ENCODE measurements at regions not wholly inside any gene's neighbourhood (a gene's known extent, or its start where the extent isn't known, plus 50 kb on each side); places are given as distances from the start of the nearest gene placed in this dataset.

GRCh38 chr7:124411796-124412195, 353.8 kb downstream of the GPR37 start (continued):
- TF ChIP-seq ZBTB43 (CRISPR knock-in tag; IDR thresholded peaks at IDR 0.05), result no peak
- TF ChIP-seq RORB (CRISPR knock-in tag; IDR thresholded peaks at IDR 0.05), result no peak
- TF ChIP-seq ZNF138 (CRISPR knock-in tag; conservative IDR thresholded peaks at IDR 0.05), result no peak
- no peak for TF ChIP-seq ETV6 (CRISPR knock-in tag; IDR thresholded peaks at IDR 0.05)
- TF ChIP-seq, protein P1, sequence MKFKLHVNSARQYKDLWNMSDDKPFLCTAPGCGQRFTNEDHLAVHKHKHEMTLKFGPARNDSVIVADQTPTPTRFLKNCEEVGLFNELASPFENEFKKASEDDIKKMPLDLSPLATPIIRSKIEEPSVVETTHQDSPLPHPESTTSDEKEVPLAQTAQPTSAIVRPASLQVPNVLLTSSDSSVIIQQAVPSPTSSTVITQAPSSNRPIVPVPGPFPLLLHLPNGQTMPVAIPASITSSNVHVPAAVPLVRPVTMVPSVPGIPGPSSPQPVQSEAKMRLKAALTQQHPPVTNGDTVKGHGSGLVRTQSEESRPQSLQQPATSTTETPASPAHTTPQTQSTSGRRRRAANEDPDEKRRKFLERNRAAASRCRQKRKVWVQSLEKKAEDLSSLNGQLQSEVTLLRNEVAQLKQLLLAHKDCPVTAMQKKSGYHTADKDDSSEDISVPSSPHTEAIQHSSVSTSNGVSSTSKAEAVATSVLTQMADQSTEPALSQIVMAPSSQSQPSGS (CRISPR knock-in tag; IDR thresholded peaks at IDR 0.05; ENCODE audit: borderline replicate concordance, low read depth), result no peak
- TF ChIP-seq ZNF532 (CRISPR knock-in tag; IDR thresholded peaks at IDR 0.05; ENCODE audit: borderline replicate concordance), result no peak
- TF ChIP-seq ATF3 (CRISPR knock-in tag; conservative IDR thresholded peaks at IDR 0.05), result no peak
- TF ChIP-seq JUN (CRISPR knock-in tag; IDR thresholded peaks at IDR 0.05), result no peak
- no peak for TF ChIP-seq ZNF416 (CRISPR knock-in tag; IDR thresholded peaks at IDR 0.05)
- no peak for TF ChIP-seq ZNF281 (CRISPR knock-in tag; IDR thresholded peaks at IDR 0.05)
- TF ChIP-seq ESRRA (CRISPR knock-in tag; IDR thresholded peaks at IDR 0.05; ENCODE audit: borderline replicate concordance), result no peak

DNA sequence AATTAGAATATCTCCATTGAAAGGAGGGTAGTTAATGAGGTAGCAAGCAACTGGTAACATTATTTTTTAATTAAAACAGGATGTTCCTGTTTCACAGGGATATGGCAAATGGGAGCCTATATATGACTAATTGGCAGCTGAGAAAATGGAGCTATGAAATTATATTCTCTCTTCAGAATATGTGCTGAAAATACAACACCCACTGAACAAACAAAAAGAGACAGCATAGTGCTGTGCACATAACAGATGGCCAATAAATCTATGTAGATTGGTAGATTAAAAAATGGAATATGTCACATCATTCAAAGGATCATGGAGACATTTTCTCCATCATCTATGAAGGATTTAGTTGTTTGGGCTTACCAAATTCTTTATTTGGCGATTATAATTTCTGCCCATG, 362.0 kb downstream of the GPR37 start:
- no peaks in the 10 kb centered on the region for H3K4me1 Mint-ChIP-seq
- H3K36me3 Mint-ChIP-seq, result no peaks in the 10 kb centered on the region
- ChIA-PET CTCF (no interaction called here), POLR2A (no interaction called here)
- TF ChIP-seq SMAD4 (CRISPR knock-in tag; IDR thresholded peaks at IDR 0.05), result no peak
- H3K27me3 Mint-ChIP-seq (ENCODE audit: low read depth), result no peaks in the 10 kb centered on the region
- no peak overlapping the region for H3K27ac Mint-ChIP-seq
- ATAC-seq, result no peak
- no peak for DNase-seq (ENCODE audit: low spot score)
- H3K4me3 Mint-ChIP-seq, result no peak overlapping the region
- no peaks in the 10 kb centered on the region for H3K9me3 Mint-ChIP-seq

GRCh38 chr7:124403112-124403511, 362.5 kb downstream of the GPR37 start:
- ChIA-PET POLR2A (no interaction called here), CTCF (no interaction called here)
- DNase-seq (ENCODE audit: low spot score) (no peak), ATAC-seq (no peak)
- Mint-ChIP-seq H3K27ac (no peak overlapping the region), H3K4me1 (no peaks in the 10 kb centered on the region), H3K4me3 (no peak overlapping the region), H3K9me3 (no peaks in the 10 kb centered on the region), H3K36me3 (no peaks in the 10 kb centered on the region), H3K27me3 (ENCODE audit: low read depth) (no peaks in the 10 kb centered on the region)
- no peak for TF ChIP-seq ZNF281 (CRISPR knock-in tag; IDR thresholded peaks at IDR 0.05)
- no peak for TF ChIP-seq NFYB (CRISPR knock-in tag; conservative IDR thresholded peaks at IDR 0.05; ENCODE audit: low read depth)
- TF ChIP-seq, protein P1 (CRISPR knock-in tag; IDR thresholded peaks at IDR 0.05; ENCODE audit: borderline replicate concordance, low read depth), result no peak

Measured in WTC11 (cell line).